Naive thymus-derived CD4-positive, alpha-beta T cell (primary cell): ENCODE measurements at regions not wholly inside any gene's neighbourhood (a gene's known extent, or its start where the extent isn't known, plus 50 kb on each side); places are given as distances from the start of the nearest gene placed in this dataset.

Experiments used
- ATAC-seq: fragments of 150-1000 bp; cut with Tn5 transposase; 2 replicates; pipeline ENCODE4 v1.10.0; 2021; ENCODE audit warnings: mild to moderate bottlenecking, moderate library complexity
- CTCF ChIA-PET: fragments of 350-600 bp; sonication (Branson Sonifier 250); formaldehyde crosslinking; loops from one replicate; lab custom pipeline; 2021; ENCODE audit warnings: antibody characterized with exemption; lab: Charles Lee
- POLR2A ChIA-PET: fragments of 350-600 bp; sonication (Branson Sonifier 250); formaldehyde crosslinking; loops from one replicate; lab custom pipeline; 2021; ENCODE audit warnings: antibody characterized with exemption, inconsistent platforms; lab: Charles Lee
- DNase-seq, 9 donors: peaks; one replicate each; pipeline versions ENCODE4 v3.0.0 to v3.0.0-alpha.2; 2020 to 2022; ENCODE audit warnings: mixed read lengths in 1 of 9
- H3K27ac ChIP-seq: one replicate; pipeline ENCODE4 v1.7.0; 2013; ENCODE audit warnings: mild to moderate bottlenecking, low read depth, low read length, moderate library complexity
- H3K27me3 ChIP-seq, 2 donors: one replicate each; pipeline ENCODE4 v1.7.0; 2013; ENCODE audit warnings: low read length in 2 of 2, mild to moderate bottlenecking in 2 of 2, moderate library complexity in 2 of 2; ENCODE audit not compliant: control insufficient read depth in 2 of 2, insufficient read depth in 2 of 2
- H3K36me3 ChIP-seq, 3 experiments: 1 replicate in 2 of 3; 2 replicates in 1 of 3; pipeline ENCODE4 v1.7.0; 2013; ENCODE audit warnings: low read length in 3 of 3, mild to moderate bottlenecking in 3 of 3, moderate library complexity in 1 of 3; ENCODE audit not compliant: insufficient read depth in 3 of 3, control insufficient read depth in 2 of 3
- H3K4me1 ChIP-seq, 2 donors: one replicate each; pipeline ENCODE4 v1.7.0; 2013; ENCODE audit warnings: low read length in 2 of 2, mild to moderate bottlenecking in 2 of 2, moderate library complexity in 1 of 2; ENCODE audit not compliant: control insufficient read depth in 2 of 2, insufficient read depth in 2 of 2
- H3K4me3 ChIP-seq: 2 replicates; pipeline ENCODE4 v1.7.0; 2013; ENCODE audit warnings: mild to moderate bottlenecking, low read length
- H3K9me3 ChIP-seq, 3 experiments: 1 replicate in 2 of 3; 2 replicates in 1 of 3; pipeline ENCODE4 v1.7.0; 2013; ENCODE audit warnings: low read length in 3 of 3; ENCODE audit not compliant: control insufficient read depth in 2 of 3
- H3K27ac Mint-ChIP-seq, 9 donors: one replicate each; pipeline ENCODE4 v1.8.0; 2020 to 2022; ENCODE audit warnings: mixed read lengths in 9 of 9, mild to moderate bottlenecking in 8 of 9, moderate library complexity in 5 of 9, inconsistent platforms in 2 of 9
- H3K27me3 Mint-ChIP-seq, 5 donors: one replicate each; pipeline ENCODE4 v1.8.0; 2021 to 2022; ENCODE audit warnings: mixed read lengths in 5 of 5, mild to moderate bottlenecking in 1 of 5
- H3K36me3 Mint-ChIP-seq, 5 donors: one replicate each; pipeline ENCODE4 v1.8.0; 2020 to 2022; ENCODE audit warnings: mixed read lengths in 5 of 5, mild to moderate bottlenecking in 3 of 5, inconsistent platforms in 1 of 5
- H3K4me1 Mint-ChIP-seq, 7 donors: one replicate each; pipeline ENCODE4 v1.8.0; 2020 to 2022; ENCODE audit warnings: mixed read lengths in 7 of 7, mild to moderate bottlenecking in 3 of 7, inconsistent platforms in 1 of 7
- H3K4me3 Mint-ChIP-seq, 10 donors: one replicate each; pipeline ENCODE4 v1.8.0; 2020 to 2022; ENCODE audit warnings: mild to moderate bottlenecking in 10 of 10, mixed read lengths in 10 of 10, moderate library complexity in 6 of 10, inconsistent platforms in 2 of 10
- H3K9me3 Mint-ChIP-seq, 11 donors: one replicate each; pipeline ENCODE4 v1.8.0; 2020 to 2022; ENCODE audit warnings: mixed read lengths in 11 of 11, mild to moderate bottlenecking in 4 of 11, inconsistent platforms in 1 of 11, moderate library complexity in 1 of 11
- intact Hi-C, 2 donors: fragments of 100-400 bp; cut with micrococcal nuclease; formaldehyde crosslinking; loops; one replicate each; pipeline ENCODE4 v1.15.1; 2023

GRCh38 chr10:65805993-65806392 lies 1119.8 kb upstream of the LRRTM3 start:
- H3K27ac Mint-ChIP-seq, result no peak overlapping the region
- Histone ChIP-seq H3K36me3 (no peaks in the 10 kb centered on the region), H3K4me1 (no peaks in the 10 kb centered on the region), H3K4me3 (no peak overlapping the region), H3K9me3 (no peaks in the 10 kb centered on the region), H3K27me3 (no peaks in the 10 kb centered on the region), H3K27ac (no peak overlapping the region)
- H3K4me1 Mint-ChIP-seq, result no peaks in the 10 kb centered on the region
- H3K27me3 Mint-ChIP-seq, result no peaks in the 10 kb centered on the region
- DNase-seq (no peak), ATAC-seq (no peak)
- intact Hi-C loops, result no loop called here
- ChIA-PET CTCF (no interaction called here), POLR2A (no interaction called here)
- H3K9me3 Mint-ChIP-seq, result peaks cover 0 to 8% (median 1%) of the 10 kb centered on the region in 11 donors
- H3K4me3 Mint-ChIP-seq, result no peak overlapping the region
- no peaks in the 10 kb centered on the region for H3K36me3 Mint-ChIP-seq

GRCh38 chr10:65808687-65809333 lies 1117.0 kb upstream of the LRRTM3 start:
- intact Hi-C loops, result no loop called here
- Mint-ChIP-seq H3K36me3 (no peaks in the 10 kb centered on the region), H3K27me3 (no peaks in the 10 kb centered on the region), H3K4me1 (no peaks in the 10 kb centered on the region), H3K9me3 (peaks cover 0 to 9% (median 2%) of the 10 kb centered on the region in 11 donors), H3K4me3 (no peak overlapping the region), H3K27ac (no peak overlapping the region)
- POLR2A ChIA-PET, result no interaction called here
- no peak overlapping the region for H3K27ac ChIP-seq
- no peak for ATAC-seq
- CTCF ChIA-PET, result no interaction called here
- no peaks in the 10 kb centered on the region for H3K4me1 ChIP-seq
- no peak for DNase-seq
- no peaks in the 10 kb centered on the region for H3K36me3 ChIP-seq
- H3K4me3 ChIP-seq, result no peak overlapping the region
- H3K27me3 ChIP-seq, result no peaks in the 10 kb centered on the region
- no peaks in the 10 kb centered on the region for H3K9me3 ChIP-seq

GRCh38 chr10:65811931-65812525 lies 1113.8 kb upstream of the LRRTM3 start:
- no peaks in the 10 kb centered on the region for H3K27me3 ChIP-seq
- ATAC-seq, result no peak
- H3K4me3 ChIP-seq, result no peak overlapping the region
- Mint-ChIP-seq H3K4me3 (no peak overlapping the region), H3K36me3 (no peaks in the 10 kb centered on the region), H3K9me3 (peaks cover 0 to 7% (median 2%) of the 10 kb centered on the region in 11 donors), H3K27me3 (no peaks in the 10 kb centered on the region), H3K27ac (no peak overlapping the region), H3K4me1 (no peaks in the 10 kb centered on the region)
- POLR2A ChIA-PET, result no interaction called here
- no peak for DNase-seq
- H3K36me3 ChIP-seq, result no peaks in the 10 kb centered on the region
- CTCF ChIA-PET, result no interaction called here
- H3K4me1 ChIP-seq, result no peaks in the 10 kb centered on the region
- intact Hi-C loops, result no loop called here
- H3K27ac ChIP-seq, result no peak overlapping the region
- no peaks in the 10 kb centered on the region for H3K9me3 ChIP-seq

GRCh38 chr10:65816536-65816935 lies 1109.3 kb upstream of the LRRTM3 start:
- no peaks in the 10 kb centered on the region for H3K27me3 ChIP-seq
- DNase-seq (no peak), ATAC-seq (no peak)
- no peaks in the 10 kb centered on the region for H3K36me3 ChIP-seq
- H3K9me3 ChIP-seq, result no peaks in the 10 kb centered on the region
- CTCF ChIA-PET, result no interaction called here
- no peak overlapping the region for H3K27ac ChIP-seq
- no peak overlapping the region for H3K27ac Mint-ChIP-seq
- H3K27me3 Mint-ChIP-seq, result no peaks in the 10 kb centered on the region
- no peaks in the 10 kb centered on the region for H3K4me1 ChIP-seq
- no peak overlapping the region for H3K4me3 ChIP-seq
- POLR2A ChIA-PET, result no interaction called here
- H3K9me3 Mint-ChIP-seq, result peaks cover 0 to 7% (median 0%) of the 10 kb centered on the region in 11 donors
- no peak overlapping the region for H3K4me3 Mint-ChIP-seq
- intact Hi-C loops, result no loop called here
- H3K36me3 Mint-ChIP-seq, result no peaks in the 10 kb centered on the region
- no peaks in the 10 kb centered on the region for H3K4me1 Mint-ChIP-seq

- POLR2A ChIA-PET, result no interaction called here
These were observed 1106.8 kb upstream of the LRRTM3 start for GRCh38 chr10:65818990-65819389.

GRCh38 chr10:65827359-65827758 lies 1098.5 kb upstream of the LRRTM3 start:
- no peak overlapping the region for H3K4me3 ChIP-seq
- H3K27ac Mint-ChIP-seq, result no peak overlapping the region
- no peaks in the 10 kb centered on the region for H3K4me1 Mint-ChIP-seq
- H3K36me3 ChIP-seq, result no peaks in the 10 kb centered on the region
- H3K9me3 ChIP-seq, result no peaks in the 10 kb centered on the region
- no peak overlapping the region for H3K27ac ChIP-seq
- POLR2A ChIA-PET, result no interaction called here
- H3K27me3 Mint-ChIP-seq, result no peaks in the 10 kb centered on the region
- peaks cover 0 to 17% (median 2%) of the 10 kb centered on the region in 11 donors for H3K9me3 Mint-ChIP-seq
- intact Hi-C loops, result no loop called here
- H3K27me3 ChIP-seq, result no peaks in the 10 kb centered on the region
- CTCF ChIA-PET, result no interaction called here
- no peaks in the 10 kb centered on the region for H3K4me1 ChIP-seq
- H3K36me3 Mint-ChIP-seq, result no peaks in the 10 kb centered on the region
- no peak for DNase-seq
- ATAC-seq, result no peak
- no peak overlapping the region for H3K4me3 Mint-ChIP-seq

More at GRCh38 chr10:65818990-65819389, 1106.8 kb upstream of the LRRTM3 start:
- ATAC-seq (no peak), DNase-seq (no peak)
- H3K9me3 ChIP-seq, result no peaks in the 10 kb centered on the region
- intact Hi-C loops, result no loop called here
- H3K27me3 ChIP-seq, result no peaks in the 10 kb centered on the region
- H3K27ac Mint-ChIP-seq, result no peak overlapping the region
- no peaks in the 10 kb centered on the region for H3K27me3 Mint-ChIP-seq
- CTCF ChIA-PET, result no interaction called here
- H3K4me1 ChIP-seq, result no peaks in the 10 kb centered on the region
- H3K36me3 Mint-ChIP-seq, result no peaks in the 10 kb centered on the region
- H3K4me1 Mint-ChIP-seq, result no peaks in the 10 kb centered on the region
- no peak overlapping the region for H3K27ac ChIP-seq
- H3K36me3 ChIP-seq, result no peaks in the 10 kb centered on the region
- peaks cover 0 to 7% (median under 1%) of the 10 kb centered on the region in 11 donors for H3K9me3 Mint-ChIP-seq
- H3K4me3 Mint-ChIP-seq, result no peak overlapping the region
- H3K4me3 ChIP-seq, result no peak overlapping the region

- H3K36me3 Mint-ChIP-seq, result no peaks in the 10 kb centered on the region
- ATAC-seq (no peak), DNase-seq (no peak)
- no peaks in the 10 kb centered on the region for H3K9me3 ChIP-seq
- ChIA-PET CTCF (no interaction called here), POLR2A (no interaction called here)
- intact Hi-C loops, result no loop called here
- H3K36me3 ChIP-seq, result no peaks in the 10 kb centered on the region
- no peak overlapping the region for H3K27ac Mint-ChIP-seq
- H3K4me1 ChIP-seq, result no peaks in the 10 kb centered on the region
- H3K4me3 Mint-ChIP-seq, result no peak overlapping the region
- H3K4me1 Mint-ChIP-seq, result no peaks in the 10 kb centered on the region
- no peak overlapping the region for H3K4me3 ChIP-seq
- no peaks in the 10 kb centered on the region for H3K27me3 ChIP-seq
- peaks cover 0 to 12% (median 0%) of the 10 kb centered on the region in 11 donors for H3K9me3 Mint-ChIP-seq
- H3K27ac ChIP-seq, result no peak overlapping the region
- no peaks in the 10 kb centered on the region for H3K27me3 Mint-ChIP-seq
These were observed 1087.0 kb upstream of the LRRTM3 start for GRCh38 chr10:65838811-65839210.
